IMR-90 (cell line): ENCODE measurements at regions not wholly inside any gene's neighbourhood (a gene's known extent, or its start where the extent isn't known, plus 50 kb on each side); places are given as distances from the start of the nearest gene placed in this dataset.

Source experiments
- ATAC-seq: fragments of 200-7000 bp; cut with Tn5 transposase; 2 replicates; pipeline ENCODE4 v1.9.1; 2020; ENCODE audit warnings: low read depth, mild to moderate bottlenecking, moderate library complexity
- BruUV-seq: library from RNA; stranded (reverse); fragments of 400-500 nt; replicated peaks from 2 replicates; lab custom pipeline; 2021; lab: Mats Ljungman, UMichigan
- CTCF ChIA-PET: fragments of 300-600 bp; formaldehyde crosslinking; extraction: SDS; loops from one replicate; lab custom pipeline; 2021; ENCODE audit warnings: antibody characterized with exemption; lab: Yijun Ruan, JAX
- POLR2A ChIA-PET: fragments of 300-600 bp; sonication (Branson Sonifier 250); formaldehyde crosslinking; loops from one replicate; lab custom pipeline; 2022; ENCODE audit warnings: antibody characterized with exemption; ENCODE audit not compliant: unreplicated experiment; lab: Charles Lee
- DNase-seq: peaks from one replicate; pipeline ENCODE4 v3.0.0; 2013
- H2AFZ ChIP-seq: replicated peaks from 2 replicates; pipeline ENCODE3; 2013; ENCODE audit warnings: low read length, mild to moderate bottlenecking; ENCODE audit not compliant: poor library complexity
- H2AK5ac ChIP-seq: 2 replicates; pipeline ENCODE4 v1.6.1; 2013; ENCODE audit warnings: low read depth, low read length, inconsistent platforms
- H2AK9ac ChIP-seq: replicated peaks from 2 replicates; pipeline ENCODE3; 2013; ENCODE audit warnings: mild to moderate bottlenecking, low read depth, low read length, moderate library complexity; ENCODE audit not compliant: poor library complexity
- H2BK120ac ChIP-seq: 2 replicates; pipeline ENCODE4 v1.6.1; 2013; ENCODE audit warnings: low read depth, low read length, inconsistent platforms
- H2BK15ac ChIP-seq: 3 replicates; pipeline ENCODE4 v1.6.1; 2013; ENCODE audit warnings: low read depth, low read length, inconsistent platforms
- H2BK20ac ChIP-seq: 2 replicates; pipeline ENCODE4 v1.6.1; 2013; ENCODE audit warnings: low read depth, mild to moderate bottlenecking, inconsistent platforms, low read length, moderate library complexity
- H2BK5ac ChIP-seq: 2 replicates; pipeline ENCODE4 v1.6.1; 2013; ENCODE audit warnings: mild to moderate bottlenecking, low read depth, low read length, inconsistent platforms; ENCODE audit not compliant: poor library complexity, severe bottlenecking
- H3K14ac ChIP-seq: replicated peaks from 2 replicates; pipeline ENCODE4 v1.6.1; 2013; ENCODE audit warnings: low read depth, low read length, inconsistent platforms
- H3K18ac ChIP-seq: 2 replicates; pipeline ENCODE4 v1.6.1; 2013; ENCODE audit warnings: low read depth, low read length, control low read depth
- H3K23ac ChIP-seq: 2 replicates; pipeline ENCODE4 v1.6.1; 2013; ENCODE audit warnings: low read depth, low read length, inconsistent platforms
- H3K27ac ChIP-seq: 2 replicates; pipeline ENCODE4 v1.5.1; 2013; ENCODE audit warnings: mild to moderate bottlenecking, control low read depth, low read length; ENCODE audit not compliant: insufficient read depth
- H3K27me3 ChIP-seq: 2 replicates; pipeline ENCODE4 v1.6.1; 2013; ENCODE audit warnings: low read length; ENCODE audit not compliant: control insufficient read depth, insufficient read depth
- H3K36me3 ChIP-seq: 2 replicates; pipeline ENCODE4 v1.6.1; 2013; ENCODE audit warnings: low read length, mixed read lengths; ENCODE audit not compliant: control insufficient read depth, insufficient read depth
- H3K4ac ChIP-seq: 2 replicates; pipeline ENCODE4 v1.6.1; 2013; ENCODE audit warnings: low read depth, low read length, inconsistent platforms
- H3K4me1 ChIP-seq: 2 replicates; pipeline ENCODE4 v1.6.1; 2013; ENCODE audit warnings: low read length, mixed read lengths; ENCODE audit not compliant: control insufficient read depth, insufficient read depth
- H3K4me2 ChIP-seq: 2 replicates; pipeline ENCODE4 v1.6.1; 2013; ENCODE audit warnings: low read depth, mild to moderate bottlenecking, control low read depth, low read length, moderate library complexity
- H3K4me3 ChIP-seq: 2 replicates; pipeline ENCODE4 v1.5.1; 2013; ENCODE audit warnings: low read depth, mild to moderate bottlenecking, control low read depth, low read length, moderate library complexity; ENCODE audit not compliant: insufficient read depth
- H3K56ac ChIP-seq: 2 replicates; pipeline ENCODE4 v1.6.1; 2013; ENCODE audit warnings: low read length, inconsistent platforms; ENCODE audit not compliant: insufficient read depth; ENCODE audit errors: extremely low read depth
- H3K79me1 ChIP-seq, 2 experiments: 2 replicates each; pipeline ENCODE4 v1.6.1; 2013; ENCODE audit warnings: low read length in 2 of 2, inconsistent platforms in 1 of 2, low read depth in 1 of 2
- H3K9ac ChIP-seq: 2 replicates; pipeline ENCODE4 v1.6.1; 2013; ENCODE audit warnings: low read depth, low read length, control low read depth
- H3K9me1 ChIP-seq: 2 replicates; pipeline ENCODE4 v1.6.1; 2013; ENCODE audit warnings: low read length, inconsistent platforms; ENCODE audit not compliant: insufficient read depth
- H3K9me3 ChIP-seq: 2 replicates; pipeline ENCODE4 v1.6.1; 2013; ENCODE audit warnings: low read length; ENCODE audit not compliant: control insufficient read depth, insufficient read depth
- H4K20me1 ChIP-seq: 2 replicates; pipeline ENCODE4 v1.6.1; 2013; ENCODE audit warnings: low read length, inconsistent platforms; ENCODE audit not compliant: insufficient read depth
- H4K5ac ChIP-seq: 2 replicates; pipeline ENCODE4 v1.6.1; 2013; ENCODE audit warnings: mild to moderate bottlenecking, low read depth, low read length, control low read depth
- H4K8ac ChIP-seq, 2 experiments: 2 replicates each; pipeline ENCODE4 v1.6.1; 2013; ENCODE audit warnings: low read depth in 2 of 2, low read length in 2 of 2, control low read depth in 1 of 2, inconsistent platforms in 1 of 2
- H4K91ac ChIP-seq: 2 replicates; pipeline ENCODE4 v1.6.1; 2013; ENCODE audit warnings: low read depth, low read length, inconsistent platforms; ENCODE audit not compliant: insufficient read depth
- BHLHE40 ChIP-seq: fragments of 150-350 bp; IDR thresholded peaks from 2 replicates; pipeline ENCODE4 v1.6.1; 2016; ENCODE audit warnings: mild to moderate bottlenecking, low read depth, low read length
- FOS ChIP-seq: fragments of 150-350 bp; IDR thresholded peaks from 2 replicates; pipeline ENCODE4 v1.6.1; 2016; ENCODE audit warnings: low read depth, low read length
- NFE2L2 ChIP-seq: fragments of 150-350 bp; IDR thresholded peaks from 2 replicates; pipeline ENCODE4 v1.6.1; 2016; ENCODE audit warnings: low read depth, mild to moderate bottlenecking, low read length
- RAD21 ChIP-seq: IDR thresholded peaks from 2 replicates; pipeline ENCODE4 v1.6.1; 2012; ENCODE audit warnings: low read length, improper control_type of control experiment
- RCOR1 ChIP-seq: IDR thresholded peaks from 2 replicates; pipeline ENCODE4 v1.6.1; 2012; ENCODE audit warnings: mild to moderate bottlenecking, low read length, improper control_type of control experiment; ENCODE audit not compliant: insufficient replicate concordance
- WGBS, 2 experiments: methylation state at CpG; one replicate each; pipeline versions ENCODE4 v1.1.5 to v1.1.7; 2013; ENCODE audit warnings: missing lambda C conversion rate in 2 of 2; ENCODE audit not compliant: insufficient read length in 1 of 2; ENCODE audit errors: extremely low coverage in 2 of 2; 5-methylcytosine and 5-hydroxymethylcytosine counted together
- dilution Hi-C: fragments of 300-500 bp; cut with HindIII; formaldehyde crosslinking; loops from one replicate; pipeline ENCODE4 v1.14.3; 2018; ENCODE audit warnings: low sequenced_read_pairs; ENCODE audit not compliant: unreplicated experiment
- in situ Hi-C: fragments of 300-500 bp; cut with MboI; formaldehyde crosslinking; loops from 3 replicates; pipeline ENCODE4 v1.14.3; 2019; ENCODE audit warnings: low sequenced_read_pairs, inconsistent platforms, mixed read lengths
- intact Hi-C: fragments of 100-400 bp; cut with micrococcal nuclease; formaldehyde crosslinking; loops from 2 replicates; pipeline ENCODE4 v1.10.0; 2022
- TF ChIP-seq, protein P1 (sequence below): conservative IDR thresholded peaks from 2 replicates; pipeline ENCODE4 v1.5.1; 2012; ENCODE audit warnings: mild to moderate bottlenecking, low read depth, low read length, improper control_type of control experiment
- TF ChIP-seq, protein P2 (sequence below): fragments of 150-350 bp; IDR thresholded peaks from 2 replicates; pipeline ENCODE4 v1.6.1; 2016; ENCODE audit warnings: low read depth, mild to moderate bottlenecking, low read length, moderate library complexity, borderline replicate concordance

DNA sequence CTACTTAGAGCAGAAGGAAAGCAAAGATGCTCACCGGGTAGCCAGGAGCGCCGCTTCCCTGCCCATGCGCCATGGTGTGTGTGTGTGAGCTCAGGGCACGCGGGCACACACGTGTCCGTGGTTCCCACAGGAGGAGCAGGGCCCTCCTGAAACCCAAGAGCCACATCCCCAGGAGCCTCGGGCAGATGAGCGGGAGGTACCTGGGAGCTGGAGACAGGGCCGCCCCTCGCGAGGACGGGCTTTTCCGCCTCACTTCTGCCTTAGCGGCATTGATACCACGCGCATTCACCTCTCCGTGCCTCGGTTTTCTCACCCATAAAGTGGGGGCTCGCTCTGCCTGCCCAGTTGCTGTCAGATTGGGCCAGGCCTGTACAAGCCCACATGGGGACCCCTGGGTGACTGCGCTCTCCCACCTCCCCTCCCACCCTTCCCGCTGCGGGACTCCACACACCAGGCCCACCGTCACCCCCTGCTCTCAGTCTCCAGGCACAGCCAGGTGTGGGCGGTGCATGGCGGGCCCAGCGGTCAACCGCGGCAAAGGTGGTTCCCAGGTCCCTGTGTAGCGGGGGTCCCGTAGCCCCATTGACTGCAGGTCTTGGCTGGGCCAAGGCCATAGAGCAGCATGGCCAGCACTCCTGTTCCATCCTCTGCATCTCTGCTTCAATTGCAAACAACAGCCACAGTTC lies 66.3 kb downstream of the SIK1 start:
- Histone ChIP-seq H4K20me1 (no peaks in the 10 kb centered on the region), H3K9me1 (peaks cover 8% of the 10 kb centered on the region; the same call in 1 of the 2 replicates), H3K4me3 (no peak overlapping the region), H3K4me2 (no peak overlapping the region), H2BK15ac (no peak overlapping the region), H3K4ac (peak overlapping the region; percentile 90), H3K23ac (no peak overlapping the region), H3K9me3 (no peaks in the 10 kb centered on the region), H3K27me3 (no peaks in the 10 kb centered on the region), H3K79me1 (no peaks in the 10 kb centered on the region; a peak in 1 of 4 replicates), H2BK20ac (0 out of 2 replicates have a peak overlapping the region, but pooled peaks have one; percentile 16), H4K5ac (no peak overlapping the region), H2AFZ (peak overlapping the region; percentile 80), H4K8ac (peak overlapping the region; percentile 86; a peak in 2 of 4 replicates), H3K18ac (no peak overlapping the region), H3K14ac (no peak overlapping the region), H2AK9ac (peak overlapping the region; percentile 22), H4K91ac (no peak overlapping the region), H3K27ac (no peak overlapping the region), H3K56ac (no peak overlapping the region), H2BK5ac (no peak overlapping the region), H3K4me1 (peaks cover 10% of the 10 kb centered on the region), H3K9ac (no peak overlapping the region), H3K36me3 (no peaks in the 10 kb centered on the region), H2BK120ac (peak overlapping the region; percentile 87; the same call in 1 of the 2 replicates), H2AK5ac (peak overlapping the region; percentile 51; the same call in 1 of the 2 replicates)
- ATAC-seq (no peak), DNase-seq (no peak)
- WGBS, 2 experiments = 95% methylated on average over 19 of the region's 32 CpGs; no CpG with 5 or more reads in 1 of the 2 experiments
- TF ChIP-seq, protein P1, sequence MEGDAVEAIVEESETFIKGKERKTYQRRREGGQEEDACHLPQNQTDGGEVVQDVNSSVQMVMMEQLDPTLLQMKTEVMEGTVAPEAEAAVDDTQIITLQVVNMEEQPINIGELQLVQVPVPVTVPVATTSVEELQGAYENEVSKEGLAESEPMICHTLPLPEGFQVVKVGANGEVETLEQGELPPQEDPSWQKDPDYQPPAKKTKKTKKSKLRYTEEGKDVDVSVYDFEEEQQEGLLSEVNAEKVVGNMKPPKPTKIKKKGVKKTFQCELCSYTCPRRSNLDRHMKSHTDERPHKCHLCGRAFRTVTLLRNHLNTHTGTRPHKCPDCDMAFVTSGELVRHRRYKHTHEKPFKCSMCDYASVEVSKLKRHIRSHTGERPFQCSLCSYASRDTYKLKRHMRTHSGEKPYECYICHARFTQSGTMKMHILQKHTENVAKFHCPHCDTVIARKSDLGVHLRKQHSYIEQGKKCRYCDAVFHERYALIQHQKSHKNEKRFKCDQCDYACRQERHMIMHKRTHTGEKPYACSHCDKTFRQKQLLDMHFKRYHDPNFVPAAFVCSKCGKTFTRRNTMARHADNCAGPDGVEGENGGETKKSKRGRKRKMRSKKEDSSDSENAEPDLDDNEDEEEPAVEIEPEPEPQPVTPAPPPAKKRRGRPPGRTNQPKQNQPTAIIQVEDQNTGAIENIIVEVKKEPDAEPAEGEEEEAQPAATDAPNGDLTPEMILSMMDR = no peak
- TF ChIP-seq FOS = no peak
- TF ChIP-seq RCOR1 = no peak
- TF ChIP-seq BHLHE40 = no peak
- TF ChIP-seq, protein P2, sequence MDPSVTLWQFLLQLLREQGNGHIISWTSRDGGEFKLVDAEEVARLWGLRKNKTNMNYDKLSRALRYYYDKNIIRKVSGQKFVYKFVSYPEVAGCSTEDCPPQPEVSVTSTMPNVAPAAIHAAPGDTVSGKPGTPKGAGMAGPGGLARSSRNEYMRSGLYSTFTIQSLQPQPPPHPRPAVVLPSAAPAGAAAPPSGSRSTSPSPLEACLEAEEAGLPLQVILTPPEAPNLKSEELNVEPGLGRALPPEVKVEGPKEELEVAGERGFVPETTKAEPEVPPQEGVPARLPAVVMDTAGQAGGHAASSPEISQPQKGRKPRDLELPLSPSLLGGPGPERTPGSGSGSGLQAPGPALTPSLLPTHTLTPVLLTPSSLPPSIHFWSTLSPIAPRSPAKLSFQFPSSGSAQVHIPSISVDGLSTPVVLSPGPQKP = no peak
- no peak for TF ChIP-seq NFE2L2
- no peak for TF ChIP-seq RAD21
- ChIA-PET POLR2A (no interaction called here), CTCF (no interaction called here)
- no TSS peak for BruUV-seq
- dilution Hi-C loops (no loop called here), in situ Hi-C loops (no loop called here), intact Hi-C loops (no loop called here)
